ENCODE measurements at regions not wholly inside any gene's neighbourhood (a gene's known extent, or its start where the extent isn't known, plus 50 kb on each side); places are given as distances from the start of the nearest gene placed in this dataset.

DNA sequence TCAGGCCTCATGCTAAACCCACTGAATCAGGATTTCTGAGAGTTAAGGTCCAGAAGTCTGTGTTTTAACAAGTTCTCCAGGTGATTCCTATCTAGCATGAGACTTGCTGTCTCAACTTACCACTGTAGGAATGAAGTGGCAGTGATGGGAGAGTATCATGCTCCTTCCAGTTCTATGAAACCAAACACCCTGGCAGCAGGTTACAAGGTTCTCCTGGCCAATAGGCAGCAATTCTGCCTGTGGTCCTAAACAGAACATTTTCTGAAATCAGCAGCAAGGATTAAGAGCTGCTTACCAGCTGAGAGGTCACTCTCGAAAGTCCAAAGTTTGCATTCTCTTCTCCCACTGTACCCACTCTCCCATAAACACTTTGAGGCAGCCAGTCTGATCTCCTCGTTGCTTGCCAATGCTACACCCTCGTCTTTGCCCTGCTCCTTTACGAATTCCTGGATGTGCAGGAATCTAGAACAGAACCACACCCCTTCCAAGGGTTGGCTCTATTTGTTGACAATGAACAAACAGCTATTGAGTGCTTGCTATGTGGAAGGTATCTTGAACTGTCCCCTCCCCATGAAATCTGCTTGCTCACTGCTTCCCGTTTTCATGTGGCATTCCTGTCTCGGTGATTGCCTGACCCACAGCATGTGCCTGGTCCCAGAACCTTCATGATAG lies 100.5 kb downstream of the TMEM174 start:
- Mint-ChIP-seq H3K36me3 (ENCODE audit: low read depth) (no peaks in the 10 kb centered on the region), H3K27me3 (peaks cover 32% of the 10 kb centered on the region), H3K4me1 (ENCODE audit: low read depth) (no peaks in the 10 kb centered on the region), H3K27ac (no peak overlapping the region), H3K9me3 (no peaks in the 10 kb centered on the region), H3K4me3 (no peak overlapping the region)
- TF ChIP-seq, protein P1, sequence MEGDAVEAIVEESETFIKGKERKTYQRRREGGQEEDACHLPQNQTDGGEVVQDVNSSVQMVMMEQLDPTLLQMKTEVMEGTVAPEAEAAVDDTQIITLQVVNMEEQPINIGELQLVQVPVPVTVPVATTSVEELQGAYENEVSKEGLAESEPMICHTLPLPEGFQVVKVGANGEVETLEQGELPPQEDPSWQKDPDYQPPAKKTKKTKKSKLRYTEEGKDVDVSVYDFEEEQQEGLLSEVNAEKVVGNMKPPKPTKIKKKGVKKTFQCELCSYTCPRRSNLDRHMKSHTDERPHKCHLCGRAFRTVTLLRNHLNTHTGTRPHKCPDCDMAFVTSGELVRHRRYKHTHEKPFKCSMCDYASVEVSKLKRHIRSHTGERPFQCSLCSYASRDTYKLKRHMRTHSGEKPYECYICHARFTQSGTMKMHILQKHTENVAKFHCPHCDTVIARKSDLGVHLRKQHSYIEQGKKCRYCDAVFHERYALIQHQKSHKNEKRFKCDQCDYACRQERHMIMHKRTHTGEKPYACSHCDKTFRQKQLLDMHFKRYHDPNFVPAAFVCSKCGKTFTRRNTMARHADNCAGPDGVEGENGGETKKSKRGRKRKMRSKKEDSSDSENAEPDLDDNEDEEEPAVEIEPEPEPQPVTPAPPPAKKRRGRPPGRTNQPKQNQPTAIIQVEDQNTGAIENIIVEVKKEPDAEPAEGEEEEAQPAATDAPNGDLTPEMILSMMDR (IDR thresholded peaks at IDR 0.05): no peak
- ChIA-PET POLR2A (no interaction called here), CTCF (no interaction called here)
- intact Hi-C loops (cut with micrococcal nuclease): no loop called here
- DNase-seq (no peak), ATAC-seq (no peak)

DNA sequence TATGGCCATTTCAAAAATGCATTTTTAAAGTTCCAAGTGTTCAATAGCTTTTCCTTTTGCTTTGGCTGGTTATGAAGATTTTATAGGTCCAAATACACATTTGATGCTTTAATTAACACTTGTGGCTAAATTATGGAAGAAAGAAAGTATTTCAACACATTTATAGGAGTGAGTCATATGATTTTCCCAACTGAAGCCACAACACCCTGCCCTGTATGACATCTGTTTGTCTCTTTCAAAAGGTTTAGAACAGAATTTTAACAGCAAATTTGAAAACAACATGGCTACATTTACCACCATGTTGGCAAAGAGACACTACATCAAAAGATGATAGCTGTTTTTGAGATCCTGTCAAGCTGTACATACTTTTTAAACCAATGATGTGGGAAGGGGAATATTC lies 99.4 kb downstream of the TMEM174 start:
- no peak for DNase-seq
- H3K36me3 Mint-ChIP-seq (ENCODE audit: low read depth): no peaks in the 10 kb centered on the region
- POLR2A ChIA-PET: no interaction called here

DNA sequence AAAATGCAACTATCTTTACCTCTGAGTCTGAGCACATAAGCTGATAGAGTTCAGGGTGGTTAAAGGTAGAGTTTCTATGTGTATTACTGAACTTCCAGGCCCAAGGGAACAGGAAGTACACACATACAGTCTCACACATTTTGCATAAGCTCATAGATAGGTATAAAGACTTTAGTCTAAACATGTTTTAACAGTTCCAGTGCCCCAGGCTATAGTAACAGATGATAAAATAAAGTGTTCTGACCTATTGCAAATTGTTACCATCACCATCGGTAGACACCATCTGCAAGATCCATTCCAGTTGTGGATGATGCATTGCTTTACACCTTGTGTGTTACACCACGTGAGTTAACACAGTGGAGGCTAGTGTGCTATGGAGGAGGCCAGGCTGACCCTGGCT lies 95.8 kb downstream of the TMEM174 start:
- no peak overlapping the region for H3K4me3 Mint-ChIP-seq
- H3K27me3 Mint-ChIP-seq: peaks cover 28% of the 10 kb centered on the region
- no peaks in the 10 kb centered on the region for H3K36me3 Mint-ChIP-seq (ENCODE audit: low read depth)
- no peak for DNase-seq
- no peaks in the 10 kb centered on the region for H3K9me3 Mint-ChIP-seq
- TF ChIP-seq, protein P1 (IDR thresholded peaks at IDR 0.05): no peak
- ChIA-PET POLR2A (no interaction called here), CTCF (interaction anchor here (1.4 kb wide), 2 partner anchors 67 to 182 kb away, joined by 3 to 5 read pairs; no protein-coding TSS in a partner anchor)
- intact Hi-C loops (cut with micrococcal nuclease): no loop called here
- ATAC-seq: no peak
- H3K4me1 Mint-ChIP-seq (ENCODE audit: low read depth): no peaks in the 10 kb centered on the region
- no peak overlapping the region for H3K27ac Mint-ChIP-seq

More for the DNA sequence above, 99.4 kb downstream of the TMEM174 start:
- intact Hi-C loops (cut with micrococcal nuclease): no loop called here
- Mint-ChIP-seq H3K4me1 (ENCODE audit: low read depth) (no peaks in the 10 kb centered on the region), H3K4me3 (no peak overlapping the region), H3K27ac (no peak overlapping the region), H3K9me3 (no peaks in the 10 kb centered on the region), H3K27me3 (peaks cover 32% of the 10 kb centered on the region)
- CTCF ChIA-PET: no interaction called here
- no peak for ATAC-seq
- TF ChIP-seq, protein P1 (IDR thresholded peaks at IDR 0.05): no peak

DNA sequence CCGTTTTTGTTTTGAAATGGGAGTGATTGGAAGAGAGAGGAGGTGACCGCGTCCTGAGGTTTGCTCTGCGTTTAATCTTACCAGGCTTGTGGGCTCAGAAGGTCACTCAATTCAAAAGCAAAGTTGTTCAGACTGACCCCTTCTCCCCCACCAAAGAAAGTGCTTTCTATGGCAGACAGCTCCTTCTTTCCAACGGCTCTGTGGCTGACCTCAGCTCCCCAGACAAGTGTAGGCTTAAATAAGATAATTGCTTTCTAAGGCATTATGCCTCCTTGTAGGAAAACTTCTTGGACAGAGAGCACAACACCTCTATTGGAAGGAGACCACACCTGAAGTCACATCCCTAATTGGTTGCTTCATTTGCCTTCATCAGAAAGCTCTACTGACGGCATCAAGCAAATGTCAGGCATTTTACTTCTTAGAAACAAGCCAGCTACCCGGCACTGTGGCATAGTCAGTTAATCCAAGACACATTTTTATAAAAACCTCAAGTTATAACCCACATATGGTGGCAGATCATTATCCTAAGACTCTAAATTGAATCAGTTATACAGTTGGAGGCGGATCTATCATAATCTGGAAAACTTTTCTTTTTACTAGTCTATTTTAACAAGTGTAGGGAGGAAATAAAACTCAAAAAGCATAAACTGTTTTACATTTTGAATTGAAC lies 94.9 kb downstream of the TMEM174 start:
- TF ChIP-seq, protein P1 (IDR thresholded peaks at IDR 0.05): no peak
- Mint-ChIP-seq H3K4me1 (ENCODE audit: low read depth) (no peaks in the 10 kb centered on the region), H3K4me3 (no peak overlapping the region), H3K27me3 (peaks cover 21% of the 10 kb centered on the region), H3K27ac (no peak overlapping the region), H3K9me3 (no peaks in the 10 kb centered on the region), H3K36me3 (ENCODE audit: low read depth) (no peaks in the 10 kb centered on the region)
- intact Hi-C loops (cut with micrococcal nuclease): no loop called here
- DNase-seq (no peak), ATAC-seq (no peak)
- CTCF ChIA-PET: interaction anchor here (1.4 kb wide), 2 partner anchors 67 to 183 kb away, joined by 3 to 5 read pairs; no protein-coding TSS in a partner anchor
- POLR2A ChIA-PET: no interaction called here
